Right atrium auricular region (tissue), 2 donors: ENCODE measurements at regions not wholly inside any gene's neighbourhood (a gene's known extent, or its start where the extent isn't known, plus 50 kb on each side); places are given as distances from the start of the nearest gene placed in this dataset.

Experiments used
- DNase-seq: peaks from one replicate; pipeline ENCODE4 v3.0.0-alpha.2; 2019; ENCODE audit warnings: low spot score
- H3K27ac ChIP-seq, 2 donors: fragments of 200-600 bp; sonication (generic); 1 replicate in 1 of 2; 2 replicates in 1 of 2; pipeline ENCODE4 v1.5.1; 2016 to 2019
- H3K27me3 ChIP-seq, 2 donors: fragments of 200-600 bp; sonication (generic); one replicate each; pipeline versions ENCODE4 v1.5.1 to v1.6.0; 2017 to 2019
- H3K36me3 ChIP-seq: fragments of 200-600 bp; sonication (generic); one replicate; pipeline ENCODE4 v1.5.1; 2016
- H3K4me1 ChIP-seq, 2 donors: fragments of 200-600 bp; sonication (generic); one replicate each; pipeline versions ENCODE4 v1.5.1 to v1.6.0; 2017 to 2019
- H3K4me3 ChIP-seq, 2 donors: fragments of 200-600 bp; sonication (generic); 1 replicate in 1 of 2; 2 replicates in 1 of 2; pipeline ENCODE4 v1.5.1; 2017 to 2019; ENCODE audit warnings: mild to moderate bottlenecking in 1 of 2, moderate library complexity in 1 of 2
- H3K9me3 ChIP-seq, 2 donors: fragments of 200-600 bp; sonication (generic); one replicate each; pipeline ENCODE4 v1.5.1; 2019
- TF ChIP-seq, protein P1 (sequence below), 2 donors: fragments of 200-600 bp; sonication (generic); IDR thresholded peaks; one replicate each; pipeline ENCODE4 v1.5.1; 2019; ENCODE audit warnings: antibody characterized with exemption in 2 of 2

DNA sequence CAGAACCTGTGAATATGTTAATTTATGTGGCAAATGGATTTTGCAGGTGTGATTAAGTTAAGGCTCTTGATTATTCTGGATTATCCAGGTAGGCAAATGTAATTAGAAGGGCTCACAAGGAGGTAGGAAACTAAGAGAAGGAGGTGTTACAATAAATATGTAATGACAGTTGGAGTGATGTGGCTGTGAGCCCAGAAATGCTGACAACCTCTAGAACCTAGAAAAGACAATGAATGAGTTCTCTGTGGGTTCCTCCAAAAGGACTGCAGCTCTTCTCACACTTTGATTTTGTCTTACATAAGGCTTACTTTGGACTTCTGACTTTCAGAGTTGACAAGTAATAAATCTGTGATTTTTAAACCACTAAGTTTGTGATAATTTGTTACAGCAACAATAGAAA is 406.6 kb upstream of the EPHA7 start:
- no peak for DNase-seq
- H3K9me3 ChIP-seq: no peaks in the 10 kb centered on the region
- no peaks in the 10 kb centered on the region for H3K27me3 ChIP-seq
- H3K27ac ChIP-seq: no peak overlapping the region
- H3K4me3 ChIP-seq: no peak overlapping the region
- H3K4me1 ChIP-seq: no peaks in the 10 kb centered on the region
- no peaks in the 10 kb centered on the region for H3K36me3 ChIP-seq
- TF ChIP-seq, protein P1, sequence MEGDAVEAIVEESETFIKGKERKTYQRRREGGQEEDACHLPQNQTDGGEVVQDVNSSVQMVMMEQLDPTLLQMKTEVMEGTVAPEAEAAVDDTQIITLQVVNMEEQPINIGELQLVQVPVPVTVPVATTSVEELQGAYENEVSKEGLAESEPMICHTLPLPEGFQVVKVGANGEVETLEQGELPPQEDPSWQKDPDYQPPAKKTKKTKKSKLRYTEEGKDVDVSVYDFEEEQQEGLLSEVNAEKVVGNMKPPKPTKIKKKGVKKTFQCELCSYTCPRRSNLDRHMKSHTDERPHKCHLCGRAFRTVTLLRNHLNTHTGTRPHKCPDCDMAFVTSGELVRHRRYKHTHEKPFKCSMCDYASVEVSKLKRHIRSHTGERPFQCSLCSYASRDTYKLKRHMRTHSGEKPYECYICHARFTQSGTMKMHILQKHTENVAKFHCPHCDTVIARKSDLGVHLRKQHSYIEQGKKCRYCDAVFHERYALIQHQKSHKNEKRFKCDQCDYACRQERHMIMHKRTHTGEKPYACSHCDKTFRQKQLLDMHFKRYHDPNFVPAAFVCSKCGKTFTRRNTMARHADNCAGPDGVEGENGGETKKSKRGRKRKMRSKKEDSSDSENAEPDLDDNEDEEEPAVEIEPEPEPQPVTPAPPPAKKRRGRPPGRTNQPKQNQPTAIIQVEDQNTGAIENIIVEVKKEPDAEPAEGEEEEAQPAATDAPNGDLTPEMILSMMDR (IDR thresholded peaks at IDR 0.05): no peak

DNA sequence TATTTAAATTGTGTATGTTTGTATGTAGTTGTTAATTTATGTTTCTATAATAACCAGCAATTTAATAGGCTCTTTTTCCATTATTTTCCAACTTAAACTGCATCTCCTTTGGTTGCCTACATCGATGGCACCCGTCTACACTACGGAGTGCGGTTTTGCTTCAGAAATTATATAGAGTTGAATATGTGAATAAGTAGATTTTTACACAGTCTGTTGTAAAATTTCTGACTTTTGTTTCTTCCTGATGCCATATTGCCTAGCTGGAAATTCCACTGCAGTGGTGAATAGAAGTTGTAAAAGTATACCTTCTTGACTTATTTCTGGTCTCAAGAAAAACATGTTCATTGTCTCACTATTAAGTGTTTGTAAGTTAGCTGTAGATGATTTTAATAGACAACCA is 404.1 kb upstream of the EPHA7 start:
- TF ChIP-seq, protein P1 (IDR thresholded peaks at IDR 0.05): no peak
- no peak for DNase-seq
- H3K4me3 ChIP-seq: no peak overlapping the region

DNA sequence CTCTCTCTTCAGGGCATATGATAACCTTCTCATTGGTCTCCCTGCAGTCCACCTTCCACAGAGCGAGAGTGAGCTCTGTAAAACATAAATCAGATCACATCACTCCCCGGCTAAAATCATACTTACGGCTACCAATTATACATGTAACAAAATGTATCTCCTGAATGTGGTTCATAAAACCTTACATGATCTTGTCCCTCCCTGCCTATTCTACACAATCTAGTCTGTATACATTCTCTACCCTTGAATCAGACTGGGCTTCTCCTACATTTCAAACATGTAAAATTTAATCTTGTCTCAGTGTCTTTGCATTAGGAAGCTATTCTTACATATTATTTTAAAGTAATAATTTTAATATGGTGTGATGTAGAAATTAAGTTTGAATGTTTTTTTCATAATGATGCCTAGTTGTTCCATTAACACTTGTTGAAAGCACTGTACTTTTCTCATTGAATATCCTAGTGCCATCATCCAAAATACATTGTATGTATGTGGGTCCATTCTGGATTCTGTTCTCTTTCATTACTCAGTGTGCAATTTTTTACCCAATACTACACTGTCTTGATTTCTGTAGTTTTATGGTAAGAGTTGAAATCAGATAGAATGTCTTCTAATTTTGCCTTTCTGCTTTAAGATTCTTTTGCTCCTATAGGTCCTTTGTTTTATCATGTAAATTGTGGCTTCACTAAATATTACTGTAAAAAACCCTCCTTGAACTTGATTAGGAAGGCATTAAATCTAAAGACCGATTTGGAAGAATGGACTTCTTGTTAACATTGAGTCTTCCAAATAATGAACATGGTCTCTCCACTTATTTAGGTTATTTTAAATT is 403.3 kb upstream of the EPHA7 start:
- no peaks in the 10 kb centered on the region for H3K36me3 ChIP-seq
- no peaks in the 10 kb centered on the region for H3K4me1 ChIP-seq
- H3K27ac ChIP-seq: no peak overlapping the region
- TF ChIP-seq, protein P1 (IDR thresholded peaks at IDR 0.05): no peak
- no peaks in the 10 kb centered on the region for H3K9me3 ChIP-seq
- DNase-seq: no peak
- no peak overlapping the region for H3K4me3 ChIP-seq
- H3K27me3 ChIP-seq: no peaks in the 10 kb centered on the region

More for the DNA sequence above, 404.1 kb upstream of the EPHA7 start:
- Histone ChIP-seq H3K36me3 (no peaks in the 10 kb centered on the region), H3K27me3 (no peaks in the 10 kb centered on the region), H3K9me3 (no peaks in the 10 kb centered on the region), H3K4me1 (no peaks in the 10 kb centered on the region), H3K27ac (no peak overlapping the region)

DNA sequence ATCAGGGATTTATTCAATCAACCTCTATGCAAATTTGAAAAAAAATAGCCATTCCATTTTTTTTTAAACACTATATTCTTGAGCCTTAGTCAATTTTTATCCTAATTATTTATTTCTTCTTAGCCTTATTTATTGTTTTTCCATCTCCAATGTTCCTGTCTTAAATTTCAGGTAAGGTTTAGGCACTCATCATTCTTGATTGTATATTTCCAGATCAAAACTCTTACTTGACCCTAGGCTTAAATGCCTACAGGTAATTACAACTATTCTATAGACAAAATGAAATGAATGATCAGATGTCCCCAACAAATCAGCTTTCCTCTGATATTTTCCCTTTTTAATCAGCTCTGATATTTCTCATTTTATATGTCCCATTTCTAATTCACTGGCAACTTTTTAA is 402.6 kb upstream of the EPHA7 start:
- Histone ChIP-seq H3K36me3 (no peaks in the 10 kb centered on the region), H3K9me3 (no peaks in the 10 kb centered on the region), H3K4me3 (no peak overlapping the region), H3K4me1 (no peaks in the 10 kb centered on the region), H3K27me3 (no peaks in the 10 kb centered on the region), H3K27ac (no peak overlapping the region)
- TF ChIP-seq, protein P1 (IDR thresholded peaks at IDR 0.05): no peak
- DNase-seq: no peak

DNA sequence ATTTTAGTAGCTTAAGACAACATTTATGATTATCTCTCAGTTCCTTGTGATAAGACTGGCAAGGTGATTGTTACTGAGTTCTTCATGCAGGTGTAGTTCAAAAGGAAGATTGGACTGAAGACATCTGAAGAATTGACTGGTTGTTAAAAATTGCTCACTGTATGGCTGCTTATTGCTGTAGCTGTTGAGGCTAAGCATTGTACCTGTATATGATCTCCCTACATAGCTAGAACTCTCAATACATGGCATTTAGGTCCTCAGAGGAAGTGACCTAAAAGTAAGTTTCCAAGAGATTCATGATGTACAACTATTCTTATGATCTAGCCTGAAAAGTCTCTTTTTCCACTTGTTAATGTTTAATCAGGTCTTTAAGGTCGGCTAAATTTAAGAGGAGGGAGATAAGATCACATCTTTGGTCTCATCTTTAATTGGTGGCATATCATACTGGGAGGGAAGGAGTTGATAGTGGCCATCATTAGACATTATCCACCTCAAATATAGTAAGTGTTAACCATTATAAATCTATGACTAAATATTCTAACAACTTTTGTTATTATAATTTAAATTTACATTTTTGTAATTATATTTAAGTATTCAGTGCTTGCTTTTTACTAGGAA is 401.2 kb upstream of the EPHA7 start:
- DNase-seq: no peak
- no peaks in the 10 kb centered on the region for H3K4me1 ChIP-seq
- H3K27ac ChIP-seq: no peak overlapping the region
- H3K36me3 ChIP-seq: no peaks in the 10 kb centered on the region
- TF ChIP-seq, protein P1 (IDR thresholded peaks at IDR 0.05): no peak
- H3K9me3 ChIP-seq: no peaks in the 10 kb centered on the region
- no peak overlapping the region for H3K4me3 ChIP-seq
- no peaks in the 10 kb centered on the region for H3K27me3 ChIP-seq
